AG09319 (cell line): ENCODE measurements at regions not wholly inside any gene's neighbourhood (a gene's known extent, or its start where the extent isn't known, plus 50 kb on each side); places are given as distances from the start of the nearest gene placed in this dataset.

Experiments used
- DNase-seq: peaks from one replicate; pipeline ENCODE4 v3.0.0-alpha.2; 2010; ENCODE audit warnings: low read depth; ENCODE audit errors: extremely low read depth
- CTCF ChIP-seq: IDR thresholded peaks from 2 replicates; pipeline ENCODE4 v1.5.1; 2011; ENCODE audit warnings: low read depth, mild to moderate bottlenecking, inconsistent platforms, low read length, moderate library complexity

- DNase-seq, result no peak
- no peak for TF ChIP-seq CTCF
Measured at GRCh38 chr20:60869625-60870024, 382.4 kb upstream of the CDH4 start.

- DNase-seq, result no peak
- no peak for TF ChIP-seq CTCF
Measured at GRCh38 chr20:60870040-60870439, 382.0 kb upstream of the CDH4 start.

- no peak for TF ChIP-seq CTCF
- DNase-seq, result no peak
Measured at GRCh38 chr20:60872224-60872623, 379.8 kb upstream of the CDH4 start.

- no peak for DNase-seq
- TF ChIP-seq CTCF, result no peak
Measured at GRCh38 chr20:60877071-60877857, 374.8 kb upstream of the CDH4 start.

- no peak for TF ChIP-seq CTCF
- no peak for DNase-seq
Measured at GRCh38 chr20:60882836-60883235, 369.2 kb upstream of the CDH4 start.

- no peak for DNase-seq
- no peak for TF ChIP-seq CTCF
Measured at GRCh38 chr20:60883496-60883895, 368.6 kb upstream of the CDH4 start.

DNA sequence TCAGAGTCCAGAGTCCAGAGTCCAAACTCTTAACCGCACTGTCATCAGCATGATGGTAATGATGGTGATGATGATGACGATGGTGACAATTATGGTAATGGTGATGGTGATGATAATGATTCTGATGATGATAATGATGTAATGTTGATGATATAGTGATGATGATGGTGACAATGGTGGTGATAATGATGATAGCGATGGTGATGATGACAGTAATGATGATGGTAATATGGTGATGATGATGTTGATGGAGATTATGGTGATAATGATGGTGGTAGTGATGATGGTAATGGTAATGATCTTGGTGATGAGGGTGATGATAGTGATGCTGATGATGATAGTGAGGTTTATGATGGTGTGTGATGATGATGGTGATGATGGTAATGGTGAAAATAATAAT, 367.8 kb upstream of the CDH4 start:
- no peak for TF ChIP-seq CTCF

More for the DNA sequence above, 367.8 kb upstream of the CDH4 start:
- no peak for DNase-seq
